GM21576 (cell line): ENCODE measurements at regions not wholly inside any gene's neighbourhood (a gene's known extent, or its start where the extent isn't known, plus 50 kb on each side); places are given as distances from the start of the nearest gene placed in this dataset.
"Not testable (repeated sequence)": the region's sequence is repeated elsewhere in the genome, so short reads cannot be mapped to it uniquely, and the experiment has no call there.

Source experiments
- ATAC-seq: cut with Tn5 transposase; IDR thresholded peaks from one replicate; pipeline ENCODE4 v1.9.1; 2021; ENCODE audit warnings: mild to moderate bottlenecking, moderate library complexity; ENCODE audit not compliant: unreplicated experiment

GRCh38 chr6:21909321-21909720 is 315.8 kb downstream of the SOX4 start:
- no peak for ATAC-seq

- no peak for ATAC-seq
Observed at GRCh38 chr6:21911208-21911607, 317.7 kb downstream of the SOX4 start.

- no peak for ATAC-seq
Observed at GRCh38 chr6:21912151-21912832, 318.7 kb downstream of the SOX4 start.

DNA sequence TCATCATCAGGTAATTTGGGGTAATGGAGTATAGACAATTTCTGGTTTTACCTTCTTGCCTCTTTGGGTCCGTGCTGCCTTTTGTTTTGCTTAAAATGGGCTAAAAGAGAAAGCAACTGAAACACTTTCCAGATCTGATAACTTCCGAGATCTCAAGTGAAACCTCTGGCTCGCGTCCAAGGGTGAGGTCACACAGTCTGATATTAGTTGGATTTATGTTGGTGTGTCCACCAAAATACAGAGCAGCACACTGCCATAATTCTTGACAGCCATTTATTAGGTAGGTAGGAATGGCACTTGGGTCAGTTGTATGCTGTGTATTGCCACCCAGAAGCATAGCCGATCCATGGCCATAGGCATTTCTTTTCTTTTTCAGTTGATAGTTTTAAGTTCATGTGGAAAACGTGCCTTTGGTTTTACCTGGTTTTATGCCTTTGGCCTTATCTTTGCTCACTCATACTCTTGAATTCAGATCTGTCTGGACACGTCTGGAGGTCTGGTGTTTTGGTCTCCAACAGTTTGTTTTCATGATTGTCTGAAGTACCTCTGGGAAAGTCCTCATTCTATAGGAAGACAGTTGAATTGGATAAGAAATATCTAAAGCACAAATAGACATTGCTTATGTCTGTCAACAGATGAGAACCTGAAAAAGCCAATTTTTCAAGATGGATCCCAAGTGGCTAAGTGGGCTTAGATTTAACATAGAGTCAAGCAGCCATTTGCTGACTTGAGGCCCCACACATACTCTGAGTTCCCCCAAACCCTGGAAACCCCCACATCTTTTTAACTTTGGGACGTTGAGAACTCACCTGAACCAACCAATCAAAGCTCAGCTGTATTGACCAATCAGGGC is 320.8 kb downstream of the SOX4 start:
- ATAC-seq, result no peak

DNA sequence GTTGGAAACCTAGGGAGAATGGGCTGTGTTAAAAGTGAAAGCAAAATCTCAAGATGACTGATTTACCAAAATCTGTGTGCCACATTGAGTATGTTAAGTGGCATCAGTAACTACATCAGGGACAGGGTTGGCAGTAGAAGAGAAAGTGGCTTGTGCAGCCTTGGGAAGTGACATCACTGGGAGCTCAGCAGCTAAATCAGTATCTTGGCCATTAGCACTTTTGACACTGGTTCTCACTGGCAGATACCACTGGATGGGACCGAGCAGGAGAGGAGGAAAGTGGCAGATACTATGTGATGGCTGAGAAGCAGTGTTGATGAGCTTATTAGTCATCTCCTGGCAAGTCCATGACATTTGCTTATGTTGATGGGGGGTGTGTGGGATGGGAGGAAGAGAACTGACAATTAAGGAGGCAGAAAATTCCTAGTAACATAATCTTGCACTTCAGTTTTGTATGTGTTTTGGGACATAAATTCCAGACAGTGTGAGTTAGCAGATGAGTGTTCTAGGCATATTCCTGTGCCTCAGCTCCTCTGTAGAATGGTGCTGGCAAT is 322.2 kb downstream of the SOX4 start:
- no peak for ATAC-seq

DNA sequence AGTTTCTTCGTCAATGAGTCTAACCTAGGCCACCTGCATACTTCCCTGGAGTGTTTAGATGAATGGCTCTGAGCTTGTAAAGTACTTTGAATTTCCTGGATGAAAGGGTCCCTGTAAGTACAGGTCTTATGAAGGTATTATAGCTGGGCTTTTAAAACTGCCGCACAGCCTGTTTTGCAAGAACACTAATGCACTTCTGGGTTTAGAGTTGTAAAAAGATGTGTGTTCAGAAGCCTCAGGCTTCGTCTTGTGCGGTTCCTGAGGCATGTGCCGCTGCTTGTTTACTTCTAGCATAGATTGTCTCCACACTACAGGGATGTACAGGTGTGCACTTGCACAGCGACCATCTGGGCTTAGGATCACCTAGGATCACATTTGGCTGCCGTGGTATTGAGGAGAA is 324.5 kb downstream of the SOX4 start:
- no peak for ATAC-seq

- ATAC-seq, result no peak
Observed at GRCh38 chr6:21918666-21919065, 325.1 kb downstream of the SOX4 start.

DNA sequence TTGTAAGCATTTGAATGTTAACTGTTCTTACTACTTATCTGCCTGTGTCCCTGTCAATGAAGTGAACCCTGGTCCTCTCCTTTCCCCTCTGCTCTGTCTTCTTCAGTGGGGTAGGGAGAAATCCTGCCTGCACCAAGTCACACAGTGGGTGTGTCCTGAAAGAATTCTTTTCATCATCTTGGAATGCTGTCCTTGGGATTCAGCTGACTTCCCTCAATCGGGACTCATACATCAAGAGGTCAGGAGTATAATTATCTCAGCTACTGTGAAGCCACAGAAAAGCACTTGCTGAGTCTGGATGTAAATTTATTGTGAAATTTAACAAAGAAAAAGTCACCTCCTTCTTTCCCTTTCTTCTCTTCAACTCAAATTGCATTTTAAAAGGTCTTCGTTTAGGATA is 328.5 kb downstream of the SOX4 start:
- ATAC-seq, result no peak

- ATAC-seq, result no peak
Observed at GRCh38 chr6:21924002-21924401, 330.5 kb downstream of the SOX4 start.

- ATAC-seq, result no peak
Observed at GRCh38 chr6:21928827-21929226, 335.3 kb downstream of the SOX4 start.

DNA sequence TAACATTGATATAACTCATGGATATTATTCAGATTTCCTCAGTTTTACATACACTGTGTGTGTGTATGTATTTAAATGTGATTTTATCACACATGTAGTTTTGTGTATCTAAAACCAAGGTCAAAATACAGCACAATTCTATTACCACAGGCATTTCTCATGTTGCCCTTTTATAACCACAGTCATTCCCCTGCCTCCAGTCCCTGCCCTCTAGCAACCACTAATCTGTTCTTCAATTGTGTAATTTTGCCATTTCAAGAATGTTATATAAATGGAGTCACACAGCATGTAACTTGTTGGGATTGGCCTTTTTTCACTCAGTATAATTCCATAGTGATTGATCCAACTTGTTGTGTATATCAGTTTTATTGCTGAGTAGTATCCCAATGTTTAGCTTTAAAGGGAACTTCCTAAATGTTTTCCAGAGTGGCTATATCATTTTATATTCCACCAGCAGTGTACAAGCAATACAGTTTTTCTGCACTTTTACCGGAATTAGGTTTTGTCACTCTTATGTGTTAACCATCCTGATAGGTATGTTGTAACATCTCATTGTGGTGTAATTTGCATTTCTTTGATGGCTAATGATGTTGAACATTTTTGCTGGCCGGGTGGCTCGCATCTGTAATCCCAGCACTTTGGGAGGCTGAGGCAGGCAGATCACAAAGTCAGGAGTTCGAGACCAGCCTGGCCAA is 338.2 kb downstream of the SOX4 start:
- no peak for ATAC-seq

DNA sequence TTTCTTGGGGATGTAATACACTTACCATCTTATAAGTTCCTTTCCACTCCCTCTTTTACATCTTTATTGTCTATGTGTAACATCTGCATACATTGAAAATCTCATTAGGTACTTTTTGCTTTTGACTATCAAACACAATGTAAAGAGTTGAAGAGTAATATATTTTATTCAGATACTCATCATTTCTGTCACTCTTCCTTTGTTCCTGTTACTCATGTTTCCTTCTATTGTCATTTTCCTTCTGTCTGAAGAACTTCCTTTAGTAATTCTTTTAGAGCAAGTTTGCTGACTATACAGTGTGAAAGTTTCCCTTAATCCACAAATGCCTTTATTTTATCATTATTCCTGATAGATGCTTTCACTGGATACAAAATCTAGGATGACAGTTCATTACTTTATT is 339.8 kb downstream of the SOX4 start:
- ATAC-seq, result no peak

- no peak for ATAC-seq
Observed at GRCh38 chr6:21935142-21935541, 341.6 kb downstream of the SOX4 start.

DNA sequence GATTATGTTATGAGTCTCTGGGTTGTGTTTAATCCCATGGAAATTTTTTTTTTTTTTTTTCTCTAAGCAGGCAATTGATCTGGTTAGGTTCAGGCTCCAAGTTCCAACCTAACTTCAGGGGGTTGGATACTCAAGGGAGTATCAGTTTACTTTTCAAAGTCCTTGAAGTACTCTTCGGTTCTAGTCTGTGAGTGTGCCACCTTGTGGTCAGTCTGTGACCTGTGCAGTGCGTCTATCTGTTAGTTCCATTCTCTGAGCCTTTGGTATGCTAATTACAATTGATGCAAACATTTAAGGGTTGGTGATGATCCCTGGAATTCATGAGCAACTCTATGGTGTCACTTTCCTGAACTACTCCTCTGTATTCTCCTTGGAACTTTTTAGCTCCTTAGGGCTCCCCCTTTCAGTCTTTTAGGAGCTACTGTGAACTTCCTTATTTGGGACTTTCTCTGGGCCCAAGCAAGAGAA is 342.0 kb downstream of the SOX4 start:
- ATAC-seq, result no peak

DNA sequence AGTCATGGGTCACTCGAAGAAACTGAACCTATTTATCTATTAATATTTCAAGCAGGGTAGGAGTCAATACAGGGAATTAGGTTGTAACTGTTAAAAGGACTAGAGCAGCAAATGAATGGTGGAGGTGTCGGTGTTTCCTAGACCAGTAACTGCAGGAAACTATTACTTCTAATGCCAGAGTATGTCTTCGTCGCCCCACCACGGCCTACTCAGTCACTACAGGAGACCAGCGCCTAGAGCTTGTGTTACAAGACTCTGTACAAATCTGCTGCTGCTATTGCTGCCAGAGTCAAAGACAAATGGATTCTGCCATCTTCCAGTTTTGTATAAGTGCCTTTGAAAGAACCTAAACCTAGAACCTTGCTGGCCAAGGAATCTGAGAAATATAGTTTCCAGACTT is 343.9 kb downstream of the SOX4 start:
- ATAC-seq, result no peak

DNA sequence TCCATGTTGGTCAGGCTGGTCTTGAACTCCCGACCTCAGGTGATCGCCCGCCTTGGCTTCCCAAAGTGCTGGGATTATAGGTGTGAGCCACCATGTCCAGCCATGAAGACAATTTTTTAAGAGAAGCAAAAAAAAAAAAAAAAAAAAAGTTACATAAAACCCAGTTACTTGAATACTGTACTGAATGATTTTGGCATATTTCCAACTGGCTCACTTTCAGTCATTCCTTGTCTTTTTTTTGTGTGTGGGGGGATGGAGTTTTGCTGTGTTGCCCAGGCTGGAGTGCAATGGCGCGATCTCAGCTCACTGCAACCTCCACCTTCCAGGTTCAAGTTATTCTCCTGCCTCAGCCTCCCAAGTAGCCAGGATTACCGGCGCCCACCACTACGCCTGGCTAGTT is 345.5 kb downstream of the SOX4 start:
- not testable (repeated sequence) for ATAC-seq

GRCh38 chr6:21941926-21942325 is 348.4 kb downstream of the SOX4 start:
- no peak for ATAC-seq

GRCh38 chr6:21942897-21943296 is 349.3 kb downstream of the SOX4 start:
- ATAC-seq, result no peak

GRCh38 chr6:21946298-21946783 is 350.5 kb downstream of the PRL start:
- no peak for ATAC-seq

DNA sequence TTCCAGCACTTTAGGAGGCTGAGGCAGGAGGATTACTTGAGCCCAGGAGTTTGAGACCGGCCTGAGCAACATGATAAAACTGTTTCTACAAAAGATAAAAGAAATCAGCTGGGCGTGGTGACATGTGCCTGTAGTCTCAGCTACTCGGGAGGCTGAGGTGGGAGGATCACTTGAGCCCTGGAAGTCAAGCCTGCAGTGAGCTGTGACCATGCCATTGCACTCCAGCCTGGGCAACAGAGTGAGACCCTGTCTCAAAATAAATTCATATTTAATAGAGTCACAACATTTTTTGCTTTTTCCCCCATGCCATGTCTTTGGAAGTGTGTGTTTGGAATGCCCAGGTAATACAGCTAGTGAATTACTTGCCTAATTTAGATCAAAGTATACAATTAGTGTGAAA is 349.6 kb downstream of the PRL start:
- ATAC-seq, result not testable (repeated sequence)

- no peak for ATAC-seq
Observed at GRCh38 chr6:21947731-21948386, 349.0 kb downstream of the PRL start.
